SK-N-SH treated with all-trans-retinoic acid at 6 μM for 48 hours (cell line): ENCODE measurements at regions not wholly inside any gene's neighbourhood (a gene's known extent, or its start where the extent isn't known, plus 50 kb on each side); places are given as distances from the start of the nearest gene placed in this dataset.

Experiments used
- ARNTL ChIP-seq: fragments of 450-650 bp; formaldehyde crosslinking; IDR thresholded peaks from 2 replicates; pipeline ENCODE4 v1.5.0; 2020; ENCODE audit warnings: low read depth, mild to moderate bottlenecking, moderate library complexity, borderline replicate concordance
- OSR1 ChIP-seq: fragments of 250-450 bp; sonication (Bioruptor Pico); IDR thresholded peaks from 2 replicates; pipeline ENCODE4 v1.8.0; 2022; ENCODE audit warnings: moderate library complexity, mild to moderate bottlenecking, inconsistent platforms
- PATZ1 ChIP-seq: fragments of 250-450 bp; sonication (Bioruptor Pico); IDR thresholded peaks from 2 replicates; pipeline ENCODE4 v1.8.0; 2020; ENCODE audit warnings: mild to moderate bottlenecking, moderate library complexity, borderline replicate concordance
- PPARA ChIP-seq: fragments of 250-450 bp; sonication (Bioruptor Pico); IDR thresholded peaks from 2 replicates; pipeline ENCODE4 v1.5.0; 2020; ENCODE audit warnings: mild to moderate bottlenecking, borderline replicate concordance
- RARB ChIP-seq: fragments of 250-450 bp; sonication (Bioruptor Pico); IDR thresholded peaks from 2 replicates; pipeline ENCODE4 v1.8.0; 2021; ENCODE audit warnings: mild to moderate bottlenecking, moderate library complexity
- TOX ChIP-seq: fragments of 250-450 bp; sonication (Bioruptor Pico); IDR thresholded peaks from 2 replicates; pipeline ENCODE4 v1.8.0; 2021; ENCODE audit warnings: mild to moderate bottlenecking, moderate library complexity, borderline replicate concordance
- ZC3H10 ChIP-seq: fragments of 250-450 bp; sonication (Bioruptor Pico); IDR thresholded peaks from 2 replicates; pipeline ENCODE4 v1.5.1; 2021; ENCODE audit warnings: mild to moderate bottlenecking, moderate library complexity
- ZFP3 ChIP-seq: fragments of 250-450 bp; sonication (Bioruptor Pico); IDR thresholded peaks from 2 replicates; pipeline ENCODE4 v1.5.0; 2020; ENCODE audit warnings: mild to moderate bottlenecking, moderate library complexity
- ZNF565 ChIP-seq: fragments of 450-650 bp; formaldehyde crosslinking; conservative IDR thresholded peaks from 2 replicates; pipeline ENCODE4 v1.5.0; 2020; ENCODE audit warnings: low read depth, mild to moderate bottlenecking, moderate library complexity
- ZNF8 ChIP-seq: fragments of 450-650 bp; formaldehyde crosslinking; IDR thresholded peaks from 2 replicates; pipeline ENCODE4 v1.5.0; 2020; ENCODE audit warnings: mild to moderate bottlenecking, moderate library complexity

GRCh38 chr4:189021831-189022230 is 882.6 kb downstream of the TRIML1 start:
- TF ChIP-seq ZNF565 (CRISPR knock-in tag) (no peak), RARB (CRISPR knock-in tag) (no peak), PATZ1 (CRISPR knock-in tag) (no peak), ZNF8 (CRISPR knock-in tag) (no peak), ARNTL (no peak), TOX (CRISPR knock-in tag) (no peak), OSR1 (CRISPR knock-in tag) (no peak), PPARA (no peak), ZC3H10 (no peak), ZFP3 (CRISPR knock-in tag) (no peak)
